NCI-H2107 treated with DMSO at 0.1 percent for 48 hours (cell line): ENCODE measurements at regions not wholly inside any gene's neighbourhood (a gene's known extent, or its start where the extent isn't known, plus 50 kb on each side); places are given as distances from the start of the nearest gene placed in this dataset.

ENCODE experiments used
- DNase-seq: peaks from one replicate; lab custom pipeline; 2025; ENCODE audit not compliant: unreplicated experiment; lab: John Stamatoyannopoulos, UW

- no peak for DNase-seq
Measured at GRCh38 chr5:174229514-174230370, 184.2 kb downstream of the NSG2 start.

DNA sequence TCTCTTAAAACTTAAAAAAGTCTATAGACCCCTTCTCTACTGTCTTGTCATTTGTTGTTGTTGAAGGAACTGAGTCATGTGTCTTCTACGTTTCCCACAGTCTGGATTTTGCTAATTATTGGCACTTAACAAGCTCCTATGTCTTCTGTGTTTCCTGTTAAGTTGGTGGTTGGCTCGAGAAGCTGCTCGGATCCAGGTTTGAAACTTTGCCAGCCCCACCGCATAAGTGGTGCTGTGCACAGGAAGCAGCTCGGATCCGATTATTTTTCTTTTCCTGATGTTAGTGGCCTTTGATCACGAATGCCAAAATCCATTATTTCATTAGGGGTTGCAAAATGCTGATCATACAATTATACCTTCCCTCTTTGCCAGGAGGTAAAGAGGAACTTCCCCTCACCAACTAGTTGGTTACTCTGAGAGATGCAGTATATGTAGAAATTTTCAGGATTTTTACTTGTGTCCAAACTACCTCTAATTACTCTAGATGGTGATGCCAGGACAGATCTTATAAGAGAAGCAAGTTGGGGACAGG, 186.5 kb downstream of the NSG2 start:
- DNase-seq, result no peak

- no peak for DNase-seq
Measured at GRCh38 chr5:174234388-174234787, 188.9 kb downstream of the NSG2 start.

- no peak for DNase-seq
Measured at GRCh38 chr5:174235221-174236011, 189.9 kb downstream of the NSG2 start.

GRCh38 chr5:174236070-174236469, 190.6 kb downstream of the NSG2 start:
- no peak for DNase-seq

DNA sequence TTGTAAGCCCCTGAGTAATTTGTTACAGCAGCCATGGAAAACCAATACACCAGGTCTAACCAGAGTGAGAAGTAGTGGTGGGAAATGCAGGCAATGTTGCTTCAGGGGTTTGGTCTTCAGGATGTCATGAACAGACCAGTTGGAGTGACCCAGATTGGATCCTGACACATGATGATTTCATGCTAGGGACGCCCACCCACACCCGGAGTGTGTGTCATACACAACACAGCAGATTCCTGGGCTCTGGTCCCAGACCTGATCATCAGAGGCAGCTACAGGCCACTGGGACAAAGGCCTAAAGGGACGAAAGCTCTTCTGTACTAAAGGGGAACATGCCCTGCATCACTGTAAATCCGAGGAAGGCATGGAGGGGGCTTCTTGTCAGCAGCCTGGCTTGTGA, 194.2 kb downstream of the NSG2 start:
- DNase-seq, result no peak

GRCh38 chr5:174242573-174242972, 197.1 kb downstream of the NSG2 start:
- no peak for DNase-seq

- DNase-seq, result no peak
Measured at GRCh38 chr5:174243904-174244303, 198.4 kb downstream of the NSG2 start.

DNA sequence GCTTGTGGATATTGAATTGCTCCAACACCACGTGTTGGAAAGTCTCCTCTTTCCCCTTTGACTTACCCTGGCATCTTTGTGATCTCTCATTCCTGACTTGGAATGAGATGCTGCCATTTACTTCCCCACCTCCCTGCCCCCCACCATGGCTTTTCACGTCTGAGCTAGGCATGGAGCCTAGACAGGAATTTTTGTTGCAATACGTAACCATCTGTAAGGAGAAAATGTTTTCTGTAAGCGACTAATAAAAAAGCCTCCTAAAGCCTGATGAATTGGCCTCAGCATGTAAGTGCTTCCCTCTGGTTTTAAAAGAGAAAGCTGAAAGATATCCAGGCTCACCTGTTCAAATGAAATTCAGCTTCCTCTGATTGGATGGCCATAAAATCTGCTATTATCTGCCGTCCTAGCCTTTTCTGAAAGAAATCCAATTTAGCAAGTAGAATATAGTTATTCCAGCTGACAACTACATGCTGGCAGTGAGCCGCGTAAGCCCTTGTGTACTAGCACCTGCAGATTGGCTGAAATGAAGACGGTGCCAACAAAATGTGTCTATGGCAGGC, 200.1 kb downstream of the NSG2 start:
- DNase-seq, result no peak

- no peak for DNase-seq
Measured at GRCh38 chr5:174246743-174247142, 201.2 kb downstream of the NSG2 start.

DNA sequence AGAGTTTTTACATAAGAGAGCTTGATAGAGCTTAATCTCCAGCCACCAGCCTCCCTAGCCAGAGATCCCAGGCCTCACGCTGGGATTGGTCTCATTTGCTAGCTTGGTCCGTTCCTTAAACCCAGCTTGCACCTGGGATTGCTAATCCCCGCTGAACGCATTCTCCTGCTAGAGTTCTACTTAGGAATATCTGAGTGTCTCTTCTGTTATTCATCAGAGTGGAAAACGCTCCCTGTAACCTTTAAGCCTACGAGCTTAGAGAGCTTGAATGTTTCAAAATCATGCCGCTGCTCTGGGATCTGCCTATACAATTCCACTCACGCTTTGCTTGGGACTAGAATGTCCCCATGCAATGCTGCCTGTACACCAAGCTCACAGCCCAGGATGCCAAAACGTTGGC, 201.8 kb downstream of the NSG2 start:
- DNase-seq, result no peak

DNA sequence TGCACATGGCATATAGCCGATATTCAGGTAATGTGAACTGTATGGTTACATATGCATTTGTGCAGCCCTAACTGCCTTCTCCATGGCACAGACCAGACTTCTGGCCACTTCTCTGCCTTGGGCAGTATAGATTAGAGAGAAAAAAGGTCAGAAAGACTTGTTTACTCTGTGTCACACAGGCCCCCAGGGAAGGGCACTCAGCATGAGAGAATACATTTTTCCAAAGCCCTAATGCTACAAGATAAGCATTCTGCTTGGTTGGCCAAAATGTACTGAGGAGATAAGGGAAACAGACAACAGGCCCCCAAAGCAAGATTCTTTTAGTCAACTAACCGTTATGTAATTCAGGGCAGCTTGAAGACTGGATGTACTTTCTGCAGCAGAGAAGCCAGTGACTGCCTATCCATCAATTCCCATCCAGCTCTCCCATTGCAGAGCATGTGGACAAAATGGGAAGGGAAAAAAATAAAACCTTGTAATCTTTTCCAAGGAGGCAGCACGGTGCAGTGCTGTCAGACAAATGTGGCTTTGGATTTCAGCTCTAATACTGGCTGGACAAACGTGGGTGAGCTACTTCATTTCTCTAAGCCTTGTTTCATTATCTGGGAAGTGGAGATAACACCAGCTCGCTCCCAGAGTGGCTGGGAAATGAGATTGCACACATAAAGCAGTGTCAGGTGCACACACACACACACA, 205.9 kb downstream of the NSG2 start:
- no peak for DNase-seq

GRCh38 chr5:174252121-174252520, 206.6 kb downstream of the NSG2 start:
- DNase-seq, result no peak

DNA sequence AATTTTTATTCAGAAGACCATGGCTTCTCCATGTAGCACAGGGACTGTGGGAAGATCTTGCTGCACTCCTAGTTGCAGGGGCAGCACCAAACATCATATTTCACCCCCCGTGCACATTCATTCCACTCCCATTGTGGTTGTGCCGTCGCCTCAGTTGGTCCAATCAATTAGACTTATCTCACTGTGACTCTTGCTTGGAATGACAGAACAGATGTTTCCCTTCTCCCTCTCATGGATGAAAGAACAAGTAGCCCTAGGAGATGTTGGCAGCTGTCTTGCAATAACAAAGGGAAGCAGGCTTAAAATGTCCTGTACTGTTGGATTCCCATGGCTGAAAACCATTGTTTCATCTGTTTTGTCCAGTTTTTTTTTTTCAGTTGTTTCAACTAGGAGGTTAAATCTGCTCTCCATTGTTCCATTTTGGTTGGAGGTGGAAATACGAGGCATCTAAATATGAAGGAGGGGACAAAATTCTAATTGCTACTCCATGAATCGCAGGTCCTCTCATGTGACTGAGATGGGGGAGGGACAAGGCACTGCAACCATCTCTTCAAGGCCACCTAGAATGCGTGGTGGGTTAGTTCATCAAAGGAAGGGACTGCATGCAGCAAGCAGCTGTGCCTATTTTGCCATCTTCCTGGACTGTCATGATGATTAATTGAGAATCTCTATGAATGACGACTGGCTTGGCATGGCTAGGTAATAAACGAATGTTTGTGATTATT, 214.4 kb downstream of the NSG2 start:
- DNase-seq, result no peak

DNA sequence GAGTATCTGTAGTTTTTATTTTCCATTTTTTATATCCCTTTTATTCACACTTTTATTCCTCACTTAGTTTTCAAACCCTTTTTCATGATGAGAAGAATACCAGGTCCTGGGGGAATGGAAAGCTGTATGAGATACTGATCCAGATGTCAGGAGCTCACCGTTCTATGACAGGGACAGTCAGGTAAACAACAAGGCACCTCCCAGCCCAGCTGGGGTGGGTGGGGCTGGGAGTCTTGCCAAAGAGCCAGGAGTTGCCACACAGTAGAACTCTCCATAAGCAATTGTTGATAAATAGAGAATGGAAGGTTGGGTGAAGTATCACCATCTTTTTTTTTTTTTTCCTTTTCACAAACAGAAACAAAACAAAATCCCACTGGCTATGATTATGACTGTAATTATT, 225.8 kb downstream of the NSG2 start:
- no peak for DNase-seq

DNA sequence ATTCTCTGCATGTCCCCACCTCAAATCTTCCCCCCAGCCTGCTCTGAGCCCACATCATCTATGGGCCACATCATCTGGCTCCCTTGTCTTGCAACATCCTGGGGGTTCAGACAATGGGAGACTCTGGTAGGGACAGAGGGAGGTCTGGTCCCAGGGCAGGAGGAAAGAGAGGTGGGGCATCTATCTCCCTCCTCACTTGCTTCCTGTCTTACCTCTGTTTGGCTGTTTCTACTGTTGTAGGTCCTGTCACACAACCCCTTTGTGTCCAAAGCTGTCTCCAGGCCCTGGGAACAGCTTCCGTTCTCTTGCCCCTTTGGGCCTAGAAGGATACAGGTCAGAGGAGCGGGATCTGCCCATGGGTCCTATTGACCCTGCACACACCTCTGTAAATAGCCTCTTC, 227.2 kb downstream of the NSG2 start:
- DNase-seq, result no peak

GRCh38 chr5:174273325-174273724, 227.8 kb downstream of the NSG2 start:
- no peak for DNase-seq

DNA sequence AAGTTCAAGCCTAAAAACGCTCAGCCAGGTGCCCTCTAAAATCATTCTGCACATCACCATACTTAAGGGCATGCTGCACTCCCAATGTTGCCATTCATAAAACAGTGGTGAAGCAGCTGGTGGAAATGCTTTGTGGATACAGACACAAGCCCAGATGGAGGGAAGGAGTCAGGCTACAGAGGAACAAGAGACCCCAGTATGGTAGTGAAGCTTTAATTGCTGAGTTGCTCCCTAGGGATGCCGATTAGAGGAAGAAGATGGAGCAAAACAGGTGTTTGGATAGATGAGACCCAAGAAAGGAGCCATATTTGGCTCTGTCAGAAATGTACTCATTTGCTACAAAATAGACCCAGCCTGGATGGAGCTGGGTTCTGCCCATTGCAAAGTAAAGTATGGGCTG, 230.5 kb downstream of the NSG2 start:
- DNase-seq, result no peak

- DNase-seq, result no peak
Measured at GRCh38 chr5:174281089-174281760, 235.7 kb downstream of the NSG2 start.

GRCh38 chr5:174281855-174282254, 236.3 kb downstream of the NSG2 start:
- no peak for DNase-seq
